ENCODE measurements at regions not wholly inside any gene's neighbourhood (a gene's known extent, or its start where the extent isn't known, plus 50 kb on each side); places are given as distances from the start of the nearest gene placed in this dataset.

DNA sequence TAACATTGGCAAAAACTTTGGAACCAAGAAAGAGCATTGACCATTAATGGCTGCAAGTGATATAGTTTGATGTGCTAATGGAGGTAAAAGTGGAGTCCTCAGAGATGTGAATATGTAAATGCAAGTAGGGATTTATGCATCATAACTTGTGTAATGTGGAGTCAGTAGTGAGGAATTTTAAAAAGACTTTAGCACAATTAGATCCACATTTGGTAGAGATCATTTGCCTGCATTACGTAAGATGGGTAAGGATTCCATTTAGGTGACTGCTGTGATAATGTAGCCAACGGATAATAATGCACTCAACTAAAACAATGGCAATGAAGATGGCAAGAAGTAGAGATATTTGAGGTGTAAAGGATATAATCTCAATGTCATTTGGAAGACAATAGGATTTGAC lies 1128.4 kb downstream of the ADGRL3 start:
- no peak for TF ChIP-seq POLR2AphosphoS5 (IDR thresholded peaks at IDR 0.05; ENCODE audit: low read depth, low read length)
- no peak for TF ChIP-seq TAF1 (IDR thresholded peaks at IDR 0.05; ENCODE audit: low read depth, low read length)
